WTC11 (cell line): ENCODE measurements at regions not wholly inside any gene's neighbourhood (a gene's known extent, or its start where the extent isn't known, plus 50 kb on each side); places are given as distances from the start of the nearest gene placed in this dataset.

ENCODE experiments used
- ATAC-seq: fragments of 200-7000 bp; cut with Tn5 transposase; 2 replicates; pipeline ENCODE4 v1.10.0; 2021; ENCODE audit warnings: mild to moderate bottlenecking, moderate library complexity
- CTCF ChIA-PET: fragments of 300-600 bp; sonication (Branson Sonifier 250); formaldehyde crosslinking; loops from one replicate; lab custom pipeline; 2021; ENCODE audit warnings: antibody characterized with exemption; lab: Charles Lee
- POLR2A ChIA-PET: fragments of 350-600 bp; sonication (Branson Sonifier 250); formaldehyde crosslinking; loops from one replicate; lab custom pipeline; 2021; ENCODE audit warnings: antibody characterized with exemption; lab: Charles Lee
- DNase-seq: peaks from one replicate; pipeline ENCODE4 v3.0.0; 2021; ENCODE audit warnings: low spot score
- H3K27ac Mint-ChIP-seq: 2 replicates; pipeline ENCODE4 v1.8.0; 2021; ENCODE audit warnings: mixed read lengths
- H3K27me3 Mint-ChIP-seq: 2 replicates; pipeline ENCODE4 v1.8.0; 2021; ENCODE audit warnings: low read depth, mild to moderate bottlenecking, moderate library complexity, mixed read lengths
- H3K36me3 Mint-ChIP-seq: 2 replicates; pipeline ENCODE4 v1.8.0; 2021; ENCODE audit warnings: mixed read lengths
- H3K4me1 Mint-ChIP-seq: 2 replicates; pipeline ENCODE4 v1.8.0; 2022; ENCODE audit warnings: mixed read lengths
- H3K4me3 Mint-ChIP-seq: 2 replicates; pipeline ENCODE4 v1.8.0; 2021; ENCODE audit warnings: mild to moderate bottlenecking, moderate library complexity, mixed read lengths
- H3K9me3 Mint-ChIP-seq: 2 replicates; pipeline ENCODE4 v1.8.0; 2021; ENCODE audit warnings: mixed read lengths
- AR ChIP-seq: fragments of 250-450 bp; sonication (Bioruptor Pico); IDR thresholded peaks from 2 replicates; pipeline ENCODE4 v1.9.0; 2021; ENCODE audit warnings: mild to moderate bottlenecking
- ARID4B ChIP-seq: sonication (generic); formaldehyde crosslinking; IDR thresholded peaks from 2 replicates; pipeline ENCODE4 v1.8.0; 2023; ENCODE audit warnings: missing genetic modification reagents, mild to moderate bottlenecking, borderline replicate concordance
- HMGA2 ChIP-seq: fragments of 250-450 bp; sonication (Bioruptor Pico); IDR thresholded peaks from 2 replicates; pipeline ENCODE4 v1.4.0; 2021; ENCODE audit warnings: mild to moderate bottlenecking, moderate library complexity
- IRF1 ChIP-seq: sonication (generic); formaldehyde crosslinking; IDR thresholded peaks from 2 replicates; pipeline ENCODE4 v1.8.0; 2023; ENCODE audit warnings: missing genetic modification reagents
- NFATC4 ChIP-seq: fragments of 250-450 bp; sonication (Bioruptor Pico); IDR thresholded peaks from 2 replicates; pipeline ENCODE4 v1.9.0; 2021; ENCODE audit warnings: mild to moderate bottlenecking
- RELA ChIP-seq: sonication (generic); formaldehyde crosslinking; IDR thresholded peaks from 2 replicates; pipeline ENCODE4 v1.8.1; 2022; ENCODE audit warnings: missing genetic modification reagents, mild to moderate bottlenecking, borderline replicate concordance
- SMAD4 ChIP-seq: sonication (generic); formaldehyde crosslinking; IDR thresholded peaks from 2 replicates; pipeline ENCODE4 v1.8.0; 2022; ENCODE audit warnings: mild to moderate bottlenecking, missing genetic modification reagents
- TEAD4 ChIP-seq: sonication (generic); formaldehyde crosslinking; IDR thresholded peaks from 2 replicates; pipeline ENCODE4 v1.8.0; 2022; ENCODE audit warnings: mild to moderate bottlenecking, missing genetic modification reagents
- ZNF121 ChIP-seq: sonication (generic); formaldehyde crosslinking; IDR thresholded peaks from 2 replicates; pipeline ENCODE4 v1.8.0; 2023; ENCODE audit warnings: missing genetic modification reagents
- ZNF219 ChIP-seq: sonication (generic); formaldehyde crosslinking; IDR thresholded peaks from 2 replicates; pipeline ENCODE4 v1.8.0; 2023; ENCODE audit warnings: missing genetic modification reagents, mild to moderate bottlenecking, borderline replicate concordance
- ZNF281 ChIP-seq: sonication (generic); formaldehyde crosslinking; IDR thresholded peaks from 2 replicates; pipeline ENCODE4 v1.8.0; 2023; ENCODE audit warnings: mild to moderate bottlenecking, missing genetic modification reagents
- ZNF425 ChIP-seq: fragments of 250-450 bp; sonication (Bioruptor Pico); conservative IDR thresholded peaks from 2 replicates; pipeline ENCODE4 v1.9.0; 2021; ENCODE audit warnings: mild to moderate bottlenecking
- TF ChIP-seq, protein P1 (sequence below): sonication (generic); formaldehyde crosslinking; IDR thresholded peaks from 2 replicates; pipeline ENCODE4 v1.8.1; 2022; ENCODE audit warnings: missing genetic modification reagents, borderline replicate concordance
- TF ChIP-seq, protein P2 (sequence below): sonication (generic); formaldehyde crosslinking; IDR thresholded peaks from 2 replicates; pipeline ENCODE4 v1.8.0; 2022; ENCODE audit warnings: mild to moderate bottlenecking, missing genetic modification reagents
- TF ChIP-seq, protein P3 (sequence below): sonication (generic); formaldehyde crosslinking; IDR thresholded peaks from 2 replicates; pipeline ENCODE4 v1.8.0; 2022; ENCODE audit warnings: mild to moderate bottlenecking, missing genetic modification reagents

DNA sequence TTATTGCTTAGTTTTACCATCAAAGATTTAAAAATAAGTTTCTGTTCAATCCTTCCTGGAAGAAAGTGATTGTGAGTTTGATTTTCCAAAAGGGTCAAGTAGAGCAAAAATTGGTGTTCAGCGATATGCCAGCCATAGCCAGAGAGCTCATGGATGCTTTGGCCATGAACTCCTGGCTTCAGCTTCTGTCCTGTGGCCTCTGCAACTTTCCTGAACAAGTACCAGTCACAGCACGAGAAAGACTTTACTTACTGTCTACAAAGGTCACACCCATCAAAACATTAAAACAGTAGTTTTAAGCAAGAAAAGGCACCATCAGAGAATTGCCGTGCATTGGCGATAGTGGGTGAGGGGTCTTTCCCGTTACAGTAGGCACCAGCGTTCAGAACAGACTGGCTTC is 753.0 kb upstream of the SGCG start (continued):
- TF ChIP-seq ZNF281 (CRISPR knock-in tag) = no peak
- TF ChIP-seq RELA (CRISPR knock-in tag) = no peak
- TF ChIP-seq ZNF121 (CRISPR knock-in tag) = no peak
- TF ChIP-seq HMGA2 (CRISPR knock-in tag) = no peak
- TF ChIP-seq ARID4B (CRISPR knock-in tag) = no peak
- no peak for TF ChIP-seq ZNF425 (CRISPR knock-in tag)
- no peak for TF ChIP-seq IRF1 (CRISPR knock-in tag)
- TF ChIP-seq TEAD4 (CRISPR knock-in tag) = no peak
- TF ChIP-seq AR (CRISPR knock-in tag) = no peak

DNA sequence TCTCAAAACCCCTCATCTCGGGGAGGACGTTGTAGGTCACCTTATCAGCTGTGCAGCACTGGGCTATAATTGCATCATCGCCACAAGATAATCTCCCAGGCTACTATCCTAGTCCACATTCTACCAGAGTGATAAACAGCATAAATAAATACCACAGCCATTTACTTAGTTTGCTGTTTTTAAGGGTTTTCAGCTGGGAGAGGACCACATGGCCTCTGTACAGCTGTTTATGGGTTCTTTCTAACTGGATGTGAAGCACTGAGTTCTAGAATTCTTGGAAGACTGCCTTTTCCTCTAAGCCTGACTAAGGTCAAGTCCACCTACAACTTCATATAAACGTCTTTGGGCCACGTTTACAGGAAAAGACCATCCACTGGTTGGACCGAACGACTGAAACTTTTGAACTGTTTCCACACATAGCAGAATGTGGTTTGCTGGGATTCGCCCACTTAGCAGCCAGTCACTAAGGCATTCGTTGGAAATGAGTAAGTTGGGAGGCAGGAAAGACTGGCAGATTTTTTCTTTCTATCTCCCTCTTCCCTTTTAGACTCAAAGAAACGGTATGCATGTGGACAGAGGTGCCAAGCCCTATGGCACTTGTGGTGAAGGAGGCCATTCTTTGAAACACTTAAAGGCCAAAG is 752.5 kb upstream of the SGCG start:
- Mint-ChIP-seq H3K27me3 (no peaks in the 10 kb centered on the region), H3K27ac (no peak overlapping the region), H3K4me1 (peaks cover 7% of the 10 kb centered on the region; the same call in 1 of the 2 replicates), H3K9me3 (peaks cover 17% of the 10 kb centered on the region), H3K36me3 (peaks cover 3% of the 10 kb centered on the region; the same call in 1 of the 2 replicates), H3K4me3 (no peak overlapping the region)
- CTCF ChIA-PET = no interaction called here
- POLR2A ChIA-PET = no interaction called here
- no peak for TF ChIP-seq SMAD4
- TF ChIP-seq, protein P1, sequence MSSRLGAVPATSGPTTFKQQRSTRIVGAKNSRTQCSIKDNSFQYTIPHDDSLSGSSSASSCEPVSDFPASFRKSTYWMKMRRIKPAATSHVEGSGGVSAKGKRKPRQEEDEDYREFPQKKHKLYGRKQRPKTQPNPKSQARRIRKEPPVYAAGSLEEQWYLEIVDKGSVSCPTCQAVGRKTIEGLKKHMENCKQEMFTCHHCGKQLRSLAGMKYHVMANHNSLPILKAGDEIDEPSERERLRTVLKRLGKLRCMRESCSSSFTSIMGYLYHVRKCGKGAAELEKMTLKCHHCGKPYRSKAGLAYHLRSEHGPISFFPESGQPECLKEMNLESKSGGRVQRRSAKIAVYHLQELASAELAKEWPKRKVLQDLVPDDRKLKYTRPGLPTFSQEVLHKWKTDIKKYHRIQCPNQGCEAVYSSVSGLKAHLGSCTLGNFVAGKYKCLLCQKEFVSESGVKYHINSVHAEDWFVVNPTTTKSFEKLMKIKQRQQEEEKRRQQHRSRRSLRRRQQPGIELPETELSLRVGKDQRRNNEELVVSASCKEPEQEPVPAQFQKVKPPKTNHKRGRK = no peak
- no peak for TF ChIP-seq NFATC4 (CRISPR knock-in tag)
- TF ChIP-seq, protein P2, sequence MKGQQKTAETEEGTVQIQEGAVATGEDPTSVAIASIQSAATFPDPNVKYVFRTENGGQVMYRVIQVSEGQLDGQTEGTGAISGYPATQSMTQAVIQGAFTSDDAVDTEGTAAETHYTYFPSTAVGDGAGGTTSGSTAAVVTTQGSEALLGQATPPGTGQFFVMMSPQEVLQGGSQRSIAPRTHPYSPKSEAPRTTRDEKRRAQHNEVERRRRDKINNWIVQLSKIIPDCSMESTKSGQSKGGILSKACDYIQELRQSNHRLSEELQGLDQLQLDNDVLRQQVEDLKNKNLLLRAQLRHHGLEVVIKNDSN = no peak
- TF ChIP-seq ZNF219 (CRISPR knock-in tag) = no peak
- no peak for TF ChIP-seq ZNF121 (CRISPR knock-in tag)
- TF ChIP-seq, protein P3, sequence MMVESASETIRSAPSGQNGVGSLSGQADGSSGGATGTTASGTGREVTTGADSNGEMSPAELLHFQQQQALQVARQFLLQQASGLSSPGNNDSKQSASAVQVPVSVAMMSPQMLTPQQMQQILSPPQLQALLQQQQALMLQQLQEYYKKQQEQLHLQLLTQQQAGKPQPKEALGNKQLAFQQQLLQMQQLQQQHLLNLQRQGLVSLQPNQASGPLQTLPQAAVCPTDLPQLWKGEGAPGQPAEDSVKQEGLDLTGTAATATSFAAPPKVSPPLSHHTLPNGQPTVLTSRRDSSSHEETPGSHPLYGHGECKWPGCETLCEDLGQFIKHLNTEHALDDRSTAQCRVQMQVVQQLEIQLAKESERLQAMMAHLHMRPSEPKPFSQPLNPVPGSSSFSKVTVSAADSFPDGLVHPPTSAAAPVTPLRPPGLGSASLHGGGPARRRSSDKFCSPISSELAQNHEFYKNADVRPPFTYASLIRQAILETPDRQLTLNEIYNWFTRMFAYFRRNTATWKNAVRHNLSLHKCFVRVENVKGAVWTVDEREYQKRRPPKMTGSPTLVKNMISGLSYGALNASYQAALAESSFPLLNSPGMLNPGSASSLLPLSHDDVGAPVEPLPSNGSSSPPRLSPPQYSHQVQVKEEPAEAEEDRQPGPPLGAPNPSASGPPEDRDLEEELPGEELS (CRISPR knock-in tag) = no peak
- DNase-seq (no peak), ATAC-seq (no peak)
